ENCODE measurements at regions not wholly inside any gene's neighbourhood (a gene's known extent, or its start where the extent isn't known, plus 50 kb on each side); places are given as distances from the start of the nearest gene placed in this dataset.

GRCh38 chr6:22082218-22082617 is 214.6 kb downstream of the PRL start:
- ATAC-seq, result no peak
- TF ChIP-seq SNAI2 (CRISPR knock-in tag; IDR thresholded peaks at IDR 0.05) (0 out of 2 replicates have a peak, but pooled peaks have one; percentile 31), PATZ1 (CRISPR knock-in tag; IDR thresholded peaks at IDR 0.05; ENCODE audit: borderline replicate concordance) (no peak), TCF4 (CRISPR knock-in tag; IDR thresholded peaks at IDR 0.05; ENCODE audit: borderline replicate concordance) (peak; percentile 49; the same call in 1 of the 2 replicates), ESRRG (CRISPR knock-in tag; IDR thresholded peaks at IDR 0.05) (no peak), BACH2 (CRISPR knock-in tag; IDR thresholded peaks at IDR 0.05; ENCODE audit: borderline replicate concordance) (no peak), TSHZ2 (CRISPR knock-in tag; IDR thresholded peaks at IDR 0.05) (0 out of 2 replicates have a peak, but pooled peaks have one; percentile 45), ZNF70 (CRISPR knock-in tag; IDR thresholded peaks at IDR 0.05) (no peak), ISL1 (CRISPR knock-in tag; IDR thresholded peaks at IDR 0.05) (peak; percentile 77), TOX (CRISPR knock-in tag; IDR thresholded peaks at IDR 0.05; ENCODE audit: borderline replicate concordance) (no peak), CREB5 (CRISPR knock-in tag; IDR thresholded peaks at IDR 0.05; ENCODE audit: low read depth) (no peak), ZC3H10 (CRISPR knock-in tag; IDR thresholded peaks at IDR 0.05) (no peak), ZNF8 (CRISPR knock-in tag; IDR thresholded peaks at IDR 0.05) (no peak), CSDC2 (CRISPR knock-in tag; IDR thresholded peaks at IDR 0.05) (no peak), PPARA (CRISPR knock-in tag; IDR thresholded peaks at IDR 0.05; ENCODE audit: borderline replicate concordance) (no peak), ZNF565 (CRISPR knock-in tag; conservative IDR thresholded peaks at IDR 0.05; ENCODE audit: low read depth) (no peak)

- no peak for TF ChIP-seq ZFP3 (CRISPR knock-in tag; IDR thresholded peaks at IDR 0.05)
- no peak for TF ChIP-seq CREB5 (CRISPR knock-in tag; IDR thresholded peaks at IDR 0.05; ENCODE audit: low read depth)
- TF ChIP-seq TSHZ2 (CRISPR knock-in tag; IDR thresholded peaks at IDR 0.05), result no peak
- TF ChIP-seq POU6F1 (CRISPR knock-in tag; IDR thresholded peaks at IDR 0.05; ENCODE audit: borderline replicate concordance, low read depth), result no peak
- no peak for TF ChIP-seq BACH2 (CRISPR knock-in tag; IDR thresholded peaks at IDR 0.05; ENCODE audit: borderline replicate concordance)
- no peak for TF ChIP-seq ISL1 (CRISPR knock-in tag; IDR thresholded peaks at IDR 0.05)
Observed at GRCh38 chr6:22083119-22083518, 213.7 kb downstream of the PRL start.

More at GRCh38 chr6:22083119-22083518, 213.7 kb downstream of the PRL start:
- no peak for ATAC-seq
